HG03175 (cell line): ENCODE measurements at regions not wholly inside any gene's neighbourhood (a gene's known extent, or its start where the extent isn't known, plus 50 kb on each side); places are given as distances from the start of the nearest gene placed in this dataset.

ENCODE experiments used
- ATAC-seq: cut with Tn5 transposase; IDR thresholded peaks from one replicate; pipeline ENCODE4 v1.9.1; 2021; ENCODE audit warnings: mild to moderate bottlenecking, moderate library complexity; ENCODE audit not compliant: unreplicated experiment

DNA sequence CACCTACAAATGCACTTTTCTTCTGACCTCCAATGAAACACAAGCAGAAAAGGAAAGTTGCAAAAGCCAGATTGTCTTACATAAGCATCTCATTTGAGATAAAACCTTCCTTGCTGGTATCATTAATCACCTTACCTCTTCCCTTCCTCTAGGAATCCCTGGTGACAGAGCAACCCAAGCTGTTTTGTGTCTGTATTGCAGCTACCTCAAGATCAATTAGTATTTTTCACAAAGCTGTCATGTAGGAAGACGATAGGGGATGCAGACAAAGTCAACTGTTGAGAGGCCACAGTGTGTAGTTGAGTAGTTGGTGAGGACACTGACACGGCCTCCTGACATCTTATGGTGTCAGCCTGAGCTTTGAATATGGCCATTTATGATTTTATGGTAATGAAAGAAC lies 339.1 kb upstream of the SLC10A2 start:
- no peak for ATAC-seq

DNA sequence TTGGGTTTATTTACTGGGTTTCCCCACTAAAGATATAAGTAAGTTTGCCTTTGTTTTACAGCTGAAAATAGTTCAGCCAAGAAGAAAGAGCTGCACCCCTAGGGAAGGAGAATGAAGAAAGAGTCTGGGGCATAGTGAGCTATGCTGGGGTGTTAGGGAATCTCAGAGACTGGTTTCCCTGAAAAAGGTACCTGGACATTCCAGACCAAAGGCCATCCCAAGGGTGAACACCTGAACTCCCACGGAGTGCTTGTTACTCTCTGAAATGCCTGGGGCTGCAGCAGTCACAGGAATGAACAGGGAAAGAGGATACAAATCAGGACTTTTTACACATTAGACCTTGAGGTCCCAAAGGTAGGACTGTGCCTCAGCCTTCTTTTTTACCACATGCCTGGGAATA lies 337.6 kb upstream of the SLC10A2 start:
- ATAC-seq, result no peak

DNA sequence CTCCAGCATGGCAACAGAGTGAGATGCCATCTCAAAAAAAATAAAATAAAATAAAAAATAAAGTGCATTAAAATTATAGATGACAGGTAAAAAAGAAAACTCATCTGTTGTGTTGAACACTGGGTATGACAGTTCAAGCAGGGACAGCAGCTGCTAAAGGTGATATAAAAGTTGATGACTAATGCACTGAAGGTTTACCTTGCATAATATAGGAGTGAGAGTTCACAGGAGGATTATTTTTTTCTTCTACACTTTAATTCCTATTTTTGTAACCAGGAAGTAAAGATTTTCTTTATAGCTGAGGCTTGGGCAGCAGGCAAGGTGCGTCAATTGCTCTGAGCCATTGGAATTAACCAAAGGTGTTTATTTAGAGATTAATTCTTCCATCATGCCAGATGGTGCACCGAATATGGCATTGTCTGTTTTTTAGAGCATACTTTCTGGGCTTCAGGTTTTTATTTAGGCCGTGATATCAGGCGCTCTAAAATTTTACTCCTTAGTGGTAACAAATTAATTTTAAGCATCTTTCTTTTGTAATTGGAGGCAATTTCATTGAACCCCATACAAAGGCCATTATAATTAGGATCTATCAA lies 337.0 kb upstream of the SLC10A2 start:
- ATAC-seq, result no peak

DNA sequence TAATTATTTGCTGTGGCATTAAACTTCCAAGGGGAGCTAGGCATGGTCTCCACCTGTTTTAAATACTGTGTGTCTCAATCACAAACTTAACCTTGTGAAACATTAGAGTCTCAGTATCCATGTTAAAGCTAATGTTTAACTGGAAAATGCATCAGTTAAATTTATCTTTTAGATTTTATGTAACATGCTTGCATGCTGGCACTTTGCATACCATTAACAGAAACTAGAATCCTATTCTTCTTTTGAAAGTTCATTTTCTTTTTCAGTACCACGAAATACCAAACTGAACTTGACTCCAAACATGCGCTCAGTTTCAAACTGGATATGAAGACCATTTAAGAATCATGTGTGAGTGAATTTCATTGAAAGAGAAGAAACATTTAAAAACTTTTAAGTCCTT lies 328.9 kb upstream of the SLC10A2 start:
- ATAC-seq, result peak; percentile 39

DNA sequence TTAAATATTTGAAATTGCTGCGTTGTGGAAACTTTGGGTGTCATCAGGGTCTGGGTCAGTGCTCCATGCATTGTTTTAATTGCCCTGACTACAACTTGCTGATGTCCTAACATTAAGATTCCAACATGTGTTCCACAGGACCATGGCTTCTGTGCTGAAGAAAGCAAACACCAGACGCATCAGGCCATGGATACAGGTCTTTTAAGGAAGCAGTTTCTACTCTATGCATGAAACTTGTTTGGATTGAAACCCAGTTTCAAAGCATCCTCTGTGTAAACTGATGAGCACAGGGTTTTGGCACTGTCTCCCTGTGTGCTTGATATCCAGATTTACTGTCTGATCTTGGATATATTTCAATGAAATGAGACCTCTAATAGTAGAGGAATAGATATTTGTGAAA lies 328.4 kb upstream of the SLC10A2 start:
- ATAC-seq, result no peak

DNA sequence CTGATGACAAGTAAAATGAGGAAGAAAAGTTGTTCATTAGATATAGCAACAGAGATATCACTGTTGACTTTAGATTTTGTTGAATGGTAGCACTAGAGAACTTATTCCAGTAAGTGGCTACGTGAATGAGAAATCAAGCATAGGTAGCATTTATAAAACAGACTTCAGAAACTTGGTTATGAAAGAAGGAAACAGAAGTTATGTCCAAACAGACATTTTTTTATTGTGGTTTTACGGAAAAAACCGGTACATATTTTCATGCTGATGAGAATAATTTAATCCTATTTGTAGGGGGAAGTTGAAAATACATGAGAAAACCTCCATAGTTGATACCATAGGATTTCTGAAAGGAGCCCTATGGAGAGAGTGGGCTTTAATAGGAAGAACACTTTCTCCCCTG lies 325.7 kb upstream of the SLC10A2 start:
- no peak for ATAC-seq

DNA sequence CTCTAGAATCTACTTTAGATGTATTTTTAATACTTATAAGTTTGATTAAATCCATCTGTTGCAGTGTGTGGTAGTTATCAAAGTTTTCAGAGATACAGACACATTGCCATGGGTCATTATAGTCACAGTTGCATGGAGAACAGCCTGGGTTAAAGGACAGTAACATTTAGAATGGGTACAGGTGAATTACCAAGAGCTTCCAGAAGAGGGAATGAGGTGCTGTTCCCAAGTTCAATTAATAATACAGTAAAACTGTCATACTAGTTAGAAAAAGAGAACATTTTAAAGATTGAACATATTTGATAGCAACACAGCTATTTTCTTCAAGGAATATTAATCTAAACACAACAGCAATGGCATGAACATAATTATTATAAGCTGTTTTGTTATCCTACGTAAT lies 322.6 kb upstream of the SLC10A2 start:
- ATAC-seq, result no peak

DNA sequence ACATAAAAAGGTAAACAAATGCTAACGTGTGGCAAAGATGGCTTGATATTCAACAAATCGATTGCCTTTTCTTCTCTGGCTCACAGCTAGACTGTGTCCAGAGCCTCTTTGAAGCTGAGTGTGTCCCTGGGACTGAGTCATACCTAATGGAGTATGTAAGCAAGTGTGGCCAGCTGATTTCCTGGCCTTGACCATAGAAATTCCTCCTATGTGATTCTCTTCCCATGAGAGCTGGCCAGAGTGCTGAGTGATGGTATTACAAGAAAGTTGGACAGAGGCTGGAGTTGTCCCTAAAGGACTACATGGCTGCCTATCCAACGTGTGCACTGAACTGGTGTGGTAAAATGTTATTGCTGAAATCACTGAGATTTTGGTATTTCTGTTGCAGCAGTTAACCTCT lies 320.1 kb upstream of the SLC10A2 start:
- no peak for ATAC-seq

DNA sequence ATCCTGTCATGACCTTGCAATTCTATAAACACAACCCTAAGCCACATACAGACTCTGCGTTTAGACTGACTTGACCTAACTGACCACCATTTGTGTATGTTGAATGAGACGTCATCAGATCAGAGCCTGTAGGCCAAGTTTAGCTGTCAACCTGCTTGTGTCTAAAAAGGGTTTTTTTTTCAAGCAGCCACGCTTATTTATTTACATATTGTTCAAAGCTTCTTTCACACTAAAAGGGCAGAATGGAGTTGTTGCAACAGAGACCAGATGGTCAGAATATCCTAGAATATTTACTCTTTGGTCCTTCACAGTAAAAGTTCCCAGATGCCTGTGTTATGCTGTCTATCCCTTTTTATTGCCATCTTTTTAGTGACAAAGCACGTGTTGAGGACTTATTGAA lies 307.7 kb upstream of the SLC10A2 start:
- ATAC-seq, result no peak

DNA sequence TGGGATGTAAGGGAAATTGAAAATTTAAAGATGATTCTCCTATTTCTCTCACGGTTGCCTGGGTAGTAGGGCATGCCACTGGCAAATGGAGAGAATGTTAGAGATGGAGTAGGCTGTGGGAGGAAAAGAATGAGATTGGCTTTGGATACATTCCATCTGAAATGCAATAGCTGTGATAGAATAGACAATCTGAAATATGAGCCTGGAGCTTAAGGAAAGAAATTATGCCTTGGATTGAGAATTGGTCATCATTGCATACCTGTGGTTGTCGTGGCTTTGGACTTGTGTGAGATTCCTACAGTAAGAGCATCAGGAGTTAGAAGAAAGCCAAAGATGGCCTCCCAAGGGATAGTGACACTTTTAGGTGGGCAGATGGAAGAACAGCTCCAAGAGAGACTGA lies 305.1 kb upstream of the SLC10A2 start:
- no peak for ATAC-seq

DNA sequence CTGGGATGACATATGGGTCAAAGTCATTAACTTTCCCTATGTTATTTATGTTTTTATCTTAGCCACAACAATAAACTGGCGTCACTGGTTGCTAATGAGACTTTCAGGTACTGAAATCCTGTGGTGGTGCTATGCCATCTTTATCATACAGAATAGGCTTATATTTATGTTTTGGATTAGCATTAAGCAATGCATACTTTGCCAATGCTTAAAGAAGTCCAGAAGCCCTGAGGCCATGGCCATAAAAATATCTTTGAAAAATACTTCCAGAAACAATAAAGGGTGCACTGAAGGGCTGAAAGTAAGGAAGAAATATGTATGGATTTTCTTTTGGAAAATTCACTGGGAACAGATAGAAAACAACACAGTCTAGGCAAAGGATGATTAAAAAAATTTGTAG lies 304.6 kb upstream of the SLC10A2 start:
- no peak for ATAC-seq

DNA sequence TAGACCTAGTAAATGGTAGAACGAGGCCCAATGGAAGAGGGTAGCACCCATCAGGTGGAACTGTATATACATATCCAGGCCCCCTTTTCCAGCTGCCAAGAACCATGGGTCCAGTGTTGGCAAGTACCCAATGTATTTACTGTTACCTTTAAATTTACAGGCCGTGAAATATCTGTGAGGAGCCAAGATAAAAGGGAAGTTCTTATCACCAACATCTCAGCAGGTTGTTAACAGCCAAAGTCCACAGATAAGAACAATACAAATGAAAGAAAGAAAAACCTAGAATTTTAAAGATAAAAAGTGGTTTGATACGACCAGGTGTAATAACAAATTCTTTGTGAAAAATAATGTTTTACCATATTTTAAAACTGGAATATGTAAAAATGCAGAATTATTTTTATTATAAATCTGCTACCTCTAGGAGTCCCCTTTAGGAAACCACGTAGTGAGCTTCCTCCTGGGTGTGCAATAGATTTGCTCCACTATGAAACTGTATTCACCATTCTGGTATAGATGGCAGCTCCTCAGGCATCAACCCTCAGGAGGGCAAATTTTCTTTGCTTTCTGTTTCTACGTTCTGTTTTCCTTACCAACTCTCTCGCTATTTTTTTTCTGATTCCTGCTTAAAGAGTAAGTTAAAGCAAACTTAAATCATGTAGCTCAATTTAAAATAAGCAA lies 292.2 kb upstream of the SLC10A2 start:
- no peak for ATAC-seq

DNA sequence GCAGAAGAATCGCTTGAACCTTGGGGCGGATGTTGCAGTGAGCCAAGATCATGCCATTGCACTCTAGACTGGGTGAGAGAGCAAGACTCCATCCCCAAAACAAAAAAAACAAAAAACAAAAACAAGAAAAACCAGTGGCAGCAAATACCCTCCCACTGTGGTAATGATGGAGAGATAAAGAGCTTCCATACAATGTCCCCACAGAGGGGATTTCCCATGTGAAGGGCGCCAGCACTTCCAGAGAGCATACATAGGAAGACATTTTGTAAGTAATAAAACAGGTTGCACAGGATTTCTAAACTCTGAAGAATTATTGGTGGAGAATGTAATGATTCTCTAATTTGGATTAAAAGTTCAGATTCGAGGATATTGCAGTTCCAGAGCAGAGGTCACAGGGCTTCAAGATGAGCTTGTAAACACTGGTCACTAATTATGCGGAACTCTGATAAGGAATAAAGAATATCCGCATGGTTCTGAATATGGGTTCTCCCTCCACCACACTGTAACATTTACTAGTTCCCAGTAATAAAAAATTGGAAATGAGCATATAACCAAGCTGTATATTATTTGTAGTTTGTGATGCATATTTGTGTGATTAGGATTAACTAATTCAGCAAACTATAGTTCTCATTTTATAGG lies 290.1 kb upstream of the SLC10A2 start:
- ATAC-seq, result no peak

DNA sequence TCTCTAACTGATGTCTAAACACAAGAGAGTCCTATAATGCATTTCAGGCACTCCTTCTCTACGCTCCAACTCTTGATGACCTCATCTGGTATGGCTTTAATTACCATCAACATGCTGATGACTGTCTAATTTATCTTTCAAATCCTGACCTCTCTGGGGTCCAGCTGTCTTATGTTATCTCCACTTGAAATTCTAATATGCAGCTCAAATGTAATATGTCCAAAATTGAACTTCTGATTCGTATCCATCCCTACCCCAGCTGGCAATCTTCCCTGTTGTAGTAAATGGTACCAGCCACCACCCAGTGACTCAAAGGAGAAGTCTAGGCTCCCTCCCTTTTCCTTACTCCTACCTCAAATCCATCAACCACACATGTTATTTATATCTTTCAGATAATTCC lies 288.0 kb upstream of the SLC10A2 start:
- ATAC-seq, result no peak

DNA sequence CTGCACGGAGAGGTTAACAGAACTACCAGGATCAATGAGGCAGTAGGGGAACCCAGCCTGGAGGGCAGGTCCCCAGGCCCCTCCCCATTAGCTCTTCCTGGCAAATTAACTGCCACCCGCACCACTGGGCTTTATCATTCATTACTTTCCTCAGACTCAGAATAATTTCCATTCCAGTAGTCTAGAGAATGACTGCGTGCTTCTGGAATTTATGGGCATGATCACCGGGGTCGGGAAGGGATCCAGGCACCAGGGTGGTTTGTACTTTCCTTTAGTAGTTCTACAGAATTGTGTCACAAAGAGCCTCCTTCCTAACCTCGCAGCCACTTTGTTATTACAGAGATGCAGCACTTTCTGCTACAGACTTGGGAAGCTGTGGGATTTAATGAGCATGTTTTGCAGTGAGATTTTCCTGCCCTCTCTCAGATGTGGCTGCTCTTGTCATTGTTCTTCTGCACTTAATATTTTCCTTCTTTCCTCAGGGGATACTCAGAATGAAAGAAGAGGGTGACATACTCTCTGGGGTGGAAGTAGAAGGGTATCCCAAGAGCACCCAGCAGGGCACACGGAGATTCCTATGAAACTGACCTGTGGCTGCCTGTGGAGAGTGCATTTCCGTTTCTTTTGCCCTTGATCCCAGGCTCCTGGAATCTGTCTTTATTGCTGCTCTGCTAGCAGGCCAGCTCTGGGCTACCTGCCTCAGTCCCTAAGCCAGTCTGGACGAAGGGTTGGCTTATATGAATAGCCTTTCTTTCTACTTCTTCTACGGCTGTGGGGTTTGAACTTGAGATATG lies 285.0 kb upstream of the SLC10A2 start:
- ATAC-seq, result no peak

DNA sequence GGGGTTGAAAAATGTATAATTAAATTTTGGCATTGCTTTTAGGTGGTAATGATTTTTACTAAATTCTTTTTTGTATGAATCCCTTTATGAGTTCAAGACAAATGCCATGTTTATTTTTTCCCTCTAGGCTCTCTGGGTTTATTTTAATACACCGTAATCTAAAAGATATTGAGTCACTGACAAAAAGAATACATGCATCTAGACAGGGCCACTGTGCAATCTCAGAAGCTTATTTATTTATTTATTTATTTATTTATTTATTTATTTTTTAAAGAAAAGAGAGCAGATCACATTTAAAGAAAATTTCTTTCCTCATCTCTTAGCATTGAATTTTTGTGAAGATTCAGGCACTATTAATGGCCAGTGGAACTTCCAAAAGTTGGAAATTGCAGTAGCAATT lies 283.9 kb upstream of the SLC10A2 start:
- no peak for ATAC-seq

DNA sequence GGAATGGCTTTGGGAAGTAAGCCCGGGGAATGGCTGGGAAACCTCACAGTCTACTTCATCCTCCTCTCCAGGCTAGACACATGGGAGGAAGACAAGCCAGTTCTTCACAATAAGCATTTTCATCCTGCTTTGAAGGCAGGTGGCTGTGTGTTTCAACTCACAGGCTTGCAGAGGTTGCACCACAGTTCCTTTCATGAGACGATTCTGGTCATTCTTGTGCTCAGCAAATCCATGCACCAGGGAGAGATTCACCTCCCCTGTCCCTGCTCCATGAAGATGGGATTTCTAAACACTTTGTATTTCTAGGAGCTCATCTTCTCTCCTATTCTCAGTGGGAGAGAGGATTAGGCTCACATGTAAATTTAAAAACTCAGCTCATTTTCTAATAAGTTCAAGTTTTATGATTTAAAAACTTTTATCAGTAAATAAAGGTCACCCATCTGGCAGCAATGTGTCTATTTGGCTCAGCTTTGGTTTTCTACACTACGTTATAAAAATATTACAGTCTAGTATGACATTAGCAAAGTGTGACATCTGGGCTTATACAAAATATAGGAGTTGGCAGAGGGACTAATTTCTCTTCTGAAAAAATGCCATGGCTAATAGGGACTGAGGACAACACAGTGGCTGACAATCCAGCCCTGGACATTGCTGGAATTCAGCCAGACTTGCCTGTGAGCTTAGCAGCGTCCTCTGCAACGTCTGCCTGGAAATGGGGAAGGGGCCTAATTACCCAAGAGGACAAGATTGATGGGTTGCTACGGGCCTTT lies 283.2 kb upstream of the SLC10A2 start:
- ATAC-seq, result no peak

DNA sequence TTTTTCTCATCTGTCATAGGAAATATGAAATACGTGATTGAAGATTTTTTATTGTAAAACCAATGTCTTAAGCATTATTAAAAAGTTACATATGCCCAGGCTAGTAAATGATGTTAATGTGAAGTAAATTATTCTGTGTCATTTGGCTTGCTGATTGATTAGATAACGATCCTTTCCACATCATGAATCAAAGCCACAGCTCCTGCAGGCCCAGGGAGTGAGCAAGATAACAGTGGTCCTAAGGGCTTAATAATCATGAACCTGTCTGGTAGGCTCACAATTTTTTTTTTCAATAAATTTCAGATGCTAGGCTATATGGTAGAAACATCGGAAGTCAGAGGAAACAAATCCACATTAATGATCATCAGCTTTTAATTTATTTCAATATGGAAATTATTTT lies 269.0 kb upstream of the SLC10A2 start:
- no peak for ATAC-seq

DNA sequence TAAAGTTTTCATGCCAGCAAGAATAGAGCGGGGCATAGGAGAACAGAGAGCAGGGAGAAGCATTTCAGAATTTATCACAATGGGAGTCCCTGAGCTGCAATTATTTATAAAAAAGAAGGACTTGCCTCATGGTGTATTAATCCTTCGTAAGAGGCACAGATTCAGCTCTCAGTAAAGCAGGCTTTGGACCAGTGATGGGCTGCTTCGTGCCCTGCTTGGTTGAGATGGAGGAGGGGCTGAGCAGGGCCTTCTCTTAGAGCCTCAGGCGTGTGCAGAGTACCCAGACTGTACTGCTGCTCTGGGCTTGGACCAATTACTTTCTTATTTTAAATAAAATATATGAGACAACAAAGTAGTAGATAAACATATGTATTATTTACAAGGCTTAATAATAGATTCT lies 265.7 kb upstream of the SLC10A2 start:
- no peak for ATAC-seq

DNA sequence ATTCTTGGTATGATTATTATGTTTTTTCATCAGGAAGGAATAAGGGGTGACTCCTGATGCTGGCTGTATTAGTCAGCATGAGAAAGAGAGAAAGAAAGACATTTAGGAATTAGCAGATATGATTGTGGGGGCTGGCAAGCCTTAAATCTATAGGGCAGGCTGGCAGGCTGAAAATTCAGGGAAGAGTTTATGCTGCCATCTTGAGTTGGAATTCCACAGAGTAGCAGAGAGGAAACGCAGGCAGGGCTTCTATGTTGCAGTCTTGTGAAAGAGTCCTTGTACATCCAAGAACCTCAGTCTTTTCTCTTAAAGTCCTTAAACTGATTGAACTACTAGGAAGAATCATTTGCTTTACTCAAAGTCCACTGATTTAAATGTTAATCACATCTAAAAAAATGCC lies 262.7 kb upstream of the SLC10A2 start:
- ATAC-seq, result no peak

DNA sequence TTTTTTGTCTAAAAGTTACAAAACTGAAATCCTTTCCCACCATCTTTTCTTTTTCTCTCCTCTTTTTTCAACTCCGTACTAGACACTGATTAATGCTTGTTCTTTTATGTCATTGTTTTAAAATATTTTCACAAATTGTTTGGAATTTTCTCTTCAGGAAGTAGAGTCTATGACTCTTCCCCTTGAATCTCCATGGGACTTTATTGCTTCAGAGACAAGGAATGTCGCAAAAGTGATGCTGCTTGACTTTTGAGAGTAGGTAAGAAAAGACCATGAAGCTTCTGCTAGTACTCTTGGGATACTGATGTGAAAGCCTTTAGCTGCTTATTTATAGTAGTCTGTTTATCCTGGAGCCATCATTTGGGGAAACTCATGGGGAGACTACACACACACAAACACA lies 260.1 kb upstream of the SLC10A2 start:
- ATAC-seq, result no peak
